ENCODE measurements at regions not wholly inside any gene's neighbourhood (a gene's known extent, or its start where the extent isn't known, plus 50 kb on each side); places are given as distances from the start of the nearest gene placed in this dataset.

DNA sequence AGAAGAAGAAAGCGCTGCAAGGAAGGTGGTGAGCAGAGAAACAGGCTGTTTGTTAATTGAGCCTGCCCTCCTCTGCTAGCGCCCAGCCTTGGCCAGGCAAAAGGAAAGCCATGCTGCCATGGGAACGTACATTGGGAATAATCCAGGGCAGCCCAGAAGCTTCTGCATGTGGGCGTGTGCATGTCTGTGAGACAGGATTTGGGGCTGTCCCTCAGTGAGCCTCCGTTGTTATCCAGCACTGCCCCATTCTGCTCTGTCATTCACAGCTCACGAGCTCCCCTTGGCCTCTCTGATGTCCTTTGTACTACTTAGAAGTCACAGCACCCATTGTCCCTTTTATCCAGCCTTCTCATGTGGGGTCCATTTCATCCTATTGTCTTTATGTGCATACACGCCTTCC lies 239.1 kb upstream of the ROPN1 start:
- POLR2A ChIA-PET = no interaction called here
- peaks cover 2% of the 10 kb centered on the region for H3K9me3 Mint-ChIP-seq

DNA sequence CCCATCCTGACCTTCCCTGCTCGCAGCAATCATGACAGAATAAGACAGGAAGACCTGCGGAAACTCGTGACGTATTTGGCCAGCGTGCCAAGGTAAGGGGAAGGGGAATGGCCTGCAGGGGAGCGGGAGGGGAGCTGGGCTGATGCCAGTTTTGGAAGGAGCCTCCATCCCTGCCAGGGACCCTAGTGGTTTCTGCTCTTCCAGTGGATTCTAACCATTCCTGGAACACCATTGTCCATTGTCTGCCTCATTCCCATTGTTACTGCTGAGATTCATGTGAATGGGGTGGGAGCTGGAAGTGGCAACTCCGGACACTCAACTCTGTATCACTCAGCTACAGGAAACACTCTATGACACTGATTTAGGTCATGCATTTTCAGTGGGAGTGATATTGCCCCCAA lies 242.9 kb upstream of the ROPN1 start:
- H3K27me3 Mint-ChIP-seq = peaks cover 4% of the 10 kb centered on the region
- no peaks in the 10 kb centered on the region for H3K9me3 Mint-ChIP-seq
- H3K36me3 Mint-ChIP-seq = no peaks in the 10 kb centered on the region
- no peak overlapping the region for H3K4me3 Mint-ChIP-seq
- POLR2A ChIA-PET = no interaction called here
- no peak for DNase-seq
- no peak overlapping the region for H3K27ac Mint-ChIP-seq
- no peaks in the 10 kb centered on the region for H3K4me1 Mint-ChIP-seq
- no peak for ATAC-seq (ENCODE audit: low read depth)

More for the DNA sequence above, 239.1 kb upstream of the ROPN1 start:
- no peak overlapping the region for H3K4me3 Mint-ChIP-seq
- H3K27me3 Mint-ChIP-seq = peaks cover 6% of the 10 kb centered on the region
- no peak overlapping the region for H3K27ac Mint-ChIP-seq
- no peaks in the 10 kb centered on the region for H3K4me1 Mint-ChIP-seq
- no peaks in the 10 kb centered on the region for H3K36me3 Mint-ChIP-seq
- DNase-seq (no peak), ATAC-seq (ENCODE audit: low read depth) (no peak)

DNA sequence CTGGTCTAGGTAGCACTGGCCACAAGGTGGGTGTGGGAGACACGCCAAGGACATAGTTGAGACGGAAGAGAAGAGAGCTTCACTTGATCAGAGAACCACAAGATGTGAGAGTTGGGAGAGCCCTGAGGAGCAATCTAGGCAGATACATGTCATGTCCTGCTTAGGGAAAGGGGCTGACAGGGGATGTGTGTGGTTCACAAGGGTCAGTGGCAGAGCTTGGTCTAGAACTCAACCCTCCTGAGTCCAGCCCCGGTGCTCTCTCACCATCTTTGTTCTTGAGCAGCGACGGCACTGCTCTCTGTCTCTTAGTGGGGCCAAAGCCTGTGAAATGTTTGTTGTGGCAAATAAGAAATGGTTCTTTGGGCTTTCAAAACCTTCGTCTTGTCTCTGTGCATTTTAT lies 243.5 kb upstream of the ROPN1 start:
- POLR2A ChIA-PET = no interaction called here
- no peak overlapping the region for H3K27ac Mint-ChIP-seq
- H3K27me3 Mint-ChIP-seq = no peaks in the 10 kb centered on the region
- H3K9me3 Mint-ChIP-seq = no peaks in the 10 kb centered on the region
- H3K36me3 Mint-ChIP-seq = no peaks in the 10 kb centered on the region
- DNase-seq = no peak
- ATAC-seq (ENCODE audit: low read depth) = no peak
- H3K4me1 Mint-ChIP-seq = no peaks in the 10 kb centered on the region
- no peak overlapping the region for H3K4me3 Mint-ChIP-seq

DNA sequence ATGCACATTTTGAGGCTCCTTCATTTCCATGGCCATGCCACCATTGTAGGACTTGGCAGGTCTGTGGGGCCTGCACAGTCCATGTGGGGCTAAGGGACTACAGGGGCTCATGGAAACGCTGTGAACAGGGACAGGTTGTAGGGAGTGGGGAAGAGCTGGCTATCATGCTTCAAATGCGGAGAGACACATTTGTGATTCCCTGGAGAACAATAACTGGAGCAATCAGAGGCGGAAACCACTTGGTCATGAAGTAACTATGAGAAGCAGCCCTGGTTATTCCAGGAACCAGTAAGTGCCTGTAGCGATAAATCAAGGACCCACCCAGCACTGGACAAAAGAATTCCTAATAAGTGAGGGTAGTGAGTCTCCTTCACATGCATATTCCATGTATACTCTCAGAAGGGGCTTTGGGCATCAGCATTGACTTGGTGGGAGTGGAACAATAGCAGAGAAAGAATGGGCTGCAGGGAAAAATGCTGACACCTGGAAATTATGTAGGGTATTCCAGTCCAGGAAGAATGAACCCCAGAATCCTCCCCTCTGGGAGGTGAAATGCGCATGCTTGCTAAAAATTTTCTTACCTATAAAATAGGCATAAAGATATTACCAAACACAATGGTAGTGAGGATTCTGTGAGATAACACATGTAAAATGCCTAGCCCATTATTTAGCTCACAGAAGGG lies 251.4 kb upstream of the ROPN1 start:
- no peaks in the 10 kb centered on the region for H3K4me1 Mint-ChIP-seq
- POLR2A ChIA-PET = no interaction called here
- no peak overlapping the region for H3K27ac Mint-ChIP-seq
- no peaks in the 10 kb centered on the region for H3K9me3 Mint-ChIP-seq
- no peak overlapping the region for H3K4me3 Mint-ChIP-seq
- DNase-seq (no peak), ATAC-seq (ENCODE audit: low read depth) (no peak)
- peaks cover 10% of the 10 kb centered on the region for H3K27me3 Mint-ChIP-seq
- H3K36me3 Mint-ChIP-seq = no peaks in the 10 kb centered on the region

DNA sequence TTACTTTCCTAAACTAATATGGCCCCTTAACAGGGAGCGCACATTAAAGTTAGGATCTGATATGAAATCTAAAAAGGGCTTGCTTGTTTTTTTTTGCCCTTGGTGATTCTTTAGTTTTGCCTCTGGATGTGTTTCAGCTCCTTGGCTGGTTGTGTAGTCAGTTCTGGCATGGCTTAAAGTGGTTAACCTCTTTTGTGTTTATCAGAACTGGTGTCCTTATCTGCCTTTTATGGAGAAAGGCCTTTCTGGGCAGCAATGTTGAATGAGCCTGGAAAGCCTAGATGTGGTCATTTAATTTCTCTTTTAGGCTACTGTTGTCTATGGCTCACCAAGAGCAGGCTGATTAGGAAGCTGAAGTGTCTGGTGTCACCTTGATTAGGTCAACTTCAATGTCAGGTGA lies 254.5 kb upstream of the ROPN1 start:
- POLR2A ChIA-PET = no interaction called here
- ATAC-seq (ENCODE audit: low read depth) = no peak
- no peak overlapping the region for H3K4me3 Mint-ChIP-seq
- DNase-seq = no peak
- H3K27ac Mint-ChIP-seq = no peak overlapping the region
- no peaks in the 10 kb centered on the region for H3K36me3 Mint-ChIP-seq
- peaks cover 13% of the 10 kb centered on the region for H3K27me3 Mint-ChIP-seq
- no peaks in the 10 kb centered on the region for H3K9me3 Mint-ChIP-seq
- H3K4me1 Mint-ChIP-seq = peaks cover 7% of the 10 kb centered on the region

DNA sequence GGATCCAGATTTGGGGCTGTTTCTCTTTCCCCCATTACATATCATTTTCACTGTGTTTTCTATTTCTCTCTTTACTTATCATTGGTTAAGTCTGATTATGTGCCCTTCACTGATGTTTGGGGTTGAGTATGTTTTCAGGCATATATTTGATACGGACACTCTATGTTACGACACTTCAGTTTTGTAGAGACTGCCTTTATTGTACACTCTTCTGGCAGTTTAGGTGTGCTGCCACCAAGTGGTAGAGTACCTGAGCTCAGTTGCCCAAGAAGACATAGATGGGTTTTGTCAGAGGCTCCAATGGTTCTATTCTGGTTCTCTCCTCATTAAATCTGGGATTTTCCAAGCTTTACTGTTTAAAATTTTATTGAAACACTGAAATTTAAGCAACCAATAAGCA lies 255.0 kb upstream of the ROPN1 start:
- H3K4me1 Mint-ChIP-seq = peaks cover 7% of the 10 kb centered on the region
- no peaks in the 10 kb centered on the region for H3K9me3 Mint-ChIP-seq
- H3K4me3 Mint-ChIP-seq = no peak overlapping the region
- H3K27ac Mint-ChIP-seq = no peak overlapping the region
- DNase-seq = no peak
- H3K36me3 Mint-ChIP-seq = no peaks in the 10 kb centered on the region
- POLR2A ChIA-PET = no interaction called here
- no peak for ATAC-seq (ENCODE audit: low read depth)
- peaks cover 11% of the 10 kb centered on the region for H3K27me3 Mint-ChIP-seq

DNA sequence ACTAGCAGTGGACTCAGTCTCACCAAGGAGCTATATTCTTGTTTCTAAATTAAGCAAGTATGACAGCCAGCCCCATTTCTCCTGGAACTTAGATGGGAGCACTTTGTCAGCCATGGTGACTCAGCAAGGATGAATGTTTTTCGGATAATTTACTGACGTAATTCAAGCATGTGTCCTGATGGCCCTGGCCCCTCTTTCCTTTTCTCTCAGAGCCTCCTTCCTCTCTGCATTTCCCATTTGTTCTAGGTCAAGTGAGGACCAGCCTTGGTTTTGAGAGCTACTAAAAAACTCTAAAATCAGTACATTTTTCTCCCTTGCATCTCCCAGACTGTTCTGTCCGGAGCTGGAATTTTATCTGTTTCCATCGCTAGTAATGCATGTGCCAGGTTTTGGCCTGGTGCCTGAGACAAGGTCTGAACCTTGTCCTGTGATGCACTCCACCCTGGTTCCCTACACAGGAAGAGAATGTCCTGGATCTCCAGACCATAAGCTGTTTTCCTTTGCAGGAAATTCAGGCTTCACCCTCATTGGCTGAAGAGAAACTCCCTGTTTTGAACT lies 256.6 kb upstream of the ROPN1 start:
- H3K4me1 Mint-ChIP-seq = peaks cover 7% of the 10 kb centered on the region
- no peaks in the 10 kb centered on the region for H3K9me3 Mint-ChIP-seq
- POLR2A ChIA-PET = no interaction called here
- ATAC-seq (ENCODE audit: low read depth) (no peak), DNase-seq (no peak)
- H3K27ac Mint-ChIP-seq = no peak overlapping the region
- H3K27me3 Mint-ChIP-seq = peaks cover 11% of the 10 kb centered on the region
- H3K4me3 Mint-ChIP-seq = no peak overlapping the region
- H3K36me3 Mint-ChIP-seq = no peaks in the 10 kb centered on the region

DNA sequence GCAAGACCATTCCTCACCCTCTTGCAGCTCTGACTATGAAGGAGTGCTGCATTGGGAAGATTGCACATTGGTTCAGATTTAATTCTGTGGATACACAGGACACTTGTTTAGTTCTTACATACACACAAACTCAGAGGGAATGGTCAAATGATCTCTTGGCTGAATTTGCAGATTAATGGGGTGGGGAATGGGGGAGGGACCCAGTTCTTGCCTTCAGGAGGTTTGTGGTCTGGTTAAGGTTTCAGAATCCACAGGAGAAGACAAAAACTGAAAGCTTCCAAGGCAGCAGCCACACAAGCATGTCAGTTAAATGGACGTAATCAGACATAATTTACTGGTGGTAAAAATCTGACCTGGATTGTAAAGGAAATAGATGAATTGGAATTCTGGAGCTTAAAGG lies 257.1 kb upstream of the ROPN1 start:
- ATAC-seq (ENCODE audit: low read depth) (no peak), DNase-seq (no peak)
- peaks cover 7% of the 10 kb centered on the region for H3K4me1 Mint-ChIP-seq
- no peaks in the 10 kb centered on the region for H3K36me3 Mint-ChIP-seq
- no peak overlapping the region for H3K27ac Mint-ChIP-seq
- H3K9me3 Mint-ChIP-seq = no peaks in the 10 kb centered on the region
- no peak overlapping the region for H3K4me3 Mint-ChIP-seq
- POLR2A ChIA-PET = no interaction called here
- peaks cover 11% of the 10 kb centered on the region for H3K27me3 Mint-ChIP-seq

DNA sequence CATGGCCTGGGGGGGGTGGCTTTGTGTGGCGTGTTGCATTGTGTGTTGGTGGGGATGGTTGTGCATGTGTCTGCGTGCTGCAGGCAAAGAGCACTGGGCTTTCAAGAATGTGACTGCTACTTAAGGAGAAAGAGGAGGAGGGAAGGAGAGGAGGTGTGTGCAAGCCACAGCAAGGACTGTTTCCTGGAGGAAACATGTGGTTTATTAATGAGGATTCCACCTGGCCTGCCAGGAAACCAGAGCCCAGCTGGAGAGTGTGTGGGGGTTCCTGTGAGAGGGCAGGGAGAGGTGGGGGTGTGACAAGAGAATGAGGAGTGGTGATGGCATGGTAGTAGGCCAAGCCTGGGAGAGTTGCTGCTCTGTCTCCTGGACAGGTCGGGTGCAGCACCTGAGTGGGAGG lies 258.1 kb upstream of the ROPN1 start:
- H3K27me3 Mint-ChIP-seq = peaks cover 11% of the 10 kb centered on the region
- H3K9me3 Mint-ChIP-seq = no peaks in the 10 kb centered on the region
- ATAC-seq (ENCODE audit: low read depth) (no peak), DNase-seq (no peak)
- H3K4me3 Mint-ChIP-seq = no peak overlapping the region
- POLR2A ChIA-PET = no interaction called here
- peaks cover 7% of the 10 kb centered on the region for H3K4me1 Mint-ChIP-seq
- H3K36me3 Mint-ChIP-seq = no peaks in the 10 kb centered on the region
- no peak overlapping the region for H3K27ac Mint-ChIP-seq

DNA sequence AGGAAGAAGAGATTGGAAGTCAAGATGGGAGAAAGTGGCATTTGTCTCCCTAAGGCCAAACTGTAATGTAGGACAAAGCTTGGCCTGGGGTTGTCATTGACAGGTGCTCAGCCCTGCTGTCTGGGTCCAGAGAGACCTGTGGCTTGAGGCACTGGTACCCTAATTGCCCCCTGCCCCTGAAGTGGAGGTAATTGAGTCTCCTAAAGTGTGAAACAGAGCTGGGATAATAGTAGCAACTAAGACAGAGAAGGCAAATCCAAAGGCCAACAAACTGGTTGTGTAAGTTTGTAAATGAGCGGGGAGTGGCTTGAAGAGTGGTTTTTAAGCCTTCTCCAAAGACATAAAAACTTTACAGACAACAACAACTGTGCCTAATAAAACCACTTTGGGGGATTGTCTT lies 264.2 kb upstream of the ROPN1 start:
- POLR2A ChIA-PET = no interaction called here
- Mint-ChIP-seq H3K9me3 (no peaks in the 10 kb centered on the region), H3K36me3 (no peaks in the 10 kb centered on the region), H3K27me3 (peaks cover 5% of the 10 kb centered on the region), H3K27ac (no peak overlapping the region), H3K4me1 (no peaks in the 10 kb centered on the region), H3K4me3 (no peak overlapping the region)
- no peak for DNase-seq
- ATAC-seq (ENCODE audit: low read depth) = no peak

DNA sequence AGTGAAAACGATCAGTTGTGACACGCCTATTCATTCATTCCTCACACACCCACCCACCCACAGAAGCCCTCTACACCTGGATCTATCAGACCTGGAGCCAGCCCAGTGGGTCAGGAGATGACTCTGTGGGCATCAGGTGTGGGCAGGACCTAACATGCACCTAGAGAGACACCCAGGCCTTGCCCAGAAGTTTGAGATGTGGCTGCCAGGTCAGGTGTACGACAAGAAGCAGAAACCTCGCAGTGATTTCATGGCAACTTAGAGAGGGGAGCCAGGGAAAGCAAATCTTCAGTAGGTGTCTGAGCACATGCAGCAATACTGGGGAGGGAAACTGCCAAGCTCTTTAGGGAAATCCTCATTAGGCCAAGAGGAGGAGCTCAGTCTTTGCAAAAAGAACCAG lies 264.7 kb upstream of the ROPN1 start:
- Mint-ChIP-seq H3K27me3 (peaks cover 5% of the 10 kb centered on the region), H3K9me3 (no peaks in the 10 kb centered on the region), H3K4me1 (no peaks in the 10 kb centered on the region), H3K4me3 (no peak overlapping the region), H3K36me3 (no peaks in the 10 kb centered on the region), H3K27ac (no peak overlapping the region)
- DNase-seq (no peak), ATAC-seq (ENCODE audit: low read depth) (no peak)
- POLR2A ChIA-PET = no interaction called here

DNA sequence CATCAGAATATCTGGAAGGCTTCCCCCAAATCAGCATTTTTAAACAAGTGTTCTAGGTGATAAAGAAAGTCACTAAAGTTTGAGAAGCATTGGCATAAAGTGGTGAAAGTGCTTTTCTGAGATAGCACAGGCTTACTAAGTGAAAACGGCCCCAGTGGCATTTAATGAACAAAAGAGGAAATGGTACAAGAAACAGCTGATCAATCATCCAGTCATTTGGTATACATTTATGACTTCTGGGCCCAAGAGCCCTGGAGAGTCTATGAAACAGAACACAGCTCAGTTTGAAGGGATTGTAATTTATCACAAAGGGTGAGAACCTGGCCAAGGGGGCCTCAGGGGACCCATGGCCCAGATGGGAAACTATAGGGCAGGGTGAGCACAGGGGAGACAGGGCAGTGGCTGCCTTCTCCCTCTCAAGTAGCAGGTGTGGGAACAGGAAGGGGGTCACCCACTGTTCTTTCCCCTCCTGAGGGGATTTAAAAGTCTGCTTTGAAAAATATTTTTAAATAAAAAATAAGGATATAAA lies 265.5 kb upstream of the ROPN1 start:
- Mint-ChIP-seq H3K27me3 (peaks cover 5% of the 10 kb centered on the region), H3K27ac (no peak overlapping the region), H3K4me1 (no peaks in the 10 kb centered on the region), H3K4me3 (no peak overlapping the region), H3K36me3 (no peaks in the 10 kb centered on the region), H3K9me3 (no peaks in the 10 kb centered on the region)
- DNase-seq (no peak), ATAC-seq (ENCODE audit: low read depth) (no peak)
- POLR2A ChIA-PET = no interaction called here

DNA sequence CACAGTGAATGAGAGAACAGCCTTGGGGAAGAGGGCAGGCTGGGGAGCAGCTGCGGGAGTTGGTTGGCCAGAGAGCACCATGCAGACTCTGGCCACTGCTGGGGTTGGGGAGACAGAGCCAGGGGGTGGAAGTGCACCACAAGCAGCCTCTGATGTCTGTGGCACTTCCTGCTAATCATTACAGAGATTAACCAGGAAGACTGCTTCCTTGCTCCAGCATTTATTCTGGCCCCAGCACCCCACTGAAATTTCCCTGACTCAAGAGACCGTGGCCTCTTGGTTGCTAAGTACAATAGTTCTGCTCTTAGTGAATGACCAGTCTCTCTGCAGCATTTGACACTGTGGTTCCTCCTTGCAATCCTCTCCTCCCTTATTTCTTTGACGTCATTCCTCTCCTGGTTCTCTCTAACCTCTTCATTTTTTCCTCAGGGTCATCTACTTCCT lies 266.2 kb upstream of the ROPN1 start:
- POLR2A ChIA-PET = no interaction called here
- H3K36me3 Mint-ChIP-seq = no peaks in the 10 kb centered on the region
- no peaks in the 10 kb centered on the region for H3K9me3 Mint-ChIP-seq
- ATAC-seq (ENCODE audit: low read depth) = no peak
- no peak overlapping the region for H3K4me3 Mint-ChIP-seq
- H3K4me1 Mint-ChIP-seq = no peaks in the 10 kb centered on the region
- no peak for DNase-seq
- H3K27me3 Mint-ChIP-seq = peaks cover 5% of the 10 kb centered on the region
- no peak overlapping the region for H3K27ac Mint-ChIP-seq

DNA sequence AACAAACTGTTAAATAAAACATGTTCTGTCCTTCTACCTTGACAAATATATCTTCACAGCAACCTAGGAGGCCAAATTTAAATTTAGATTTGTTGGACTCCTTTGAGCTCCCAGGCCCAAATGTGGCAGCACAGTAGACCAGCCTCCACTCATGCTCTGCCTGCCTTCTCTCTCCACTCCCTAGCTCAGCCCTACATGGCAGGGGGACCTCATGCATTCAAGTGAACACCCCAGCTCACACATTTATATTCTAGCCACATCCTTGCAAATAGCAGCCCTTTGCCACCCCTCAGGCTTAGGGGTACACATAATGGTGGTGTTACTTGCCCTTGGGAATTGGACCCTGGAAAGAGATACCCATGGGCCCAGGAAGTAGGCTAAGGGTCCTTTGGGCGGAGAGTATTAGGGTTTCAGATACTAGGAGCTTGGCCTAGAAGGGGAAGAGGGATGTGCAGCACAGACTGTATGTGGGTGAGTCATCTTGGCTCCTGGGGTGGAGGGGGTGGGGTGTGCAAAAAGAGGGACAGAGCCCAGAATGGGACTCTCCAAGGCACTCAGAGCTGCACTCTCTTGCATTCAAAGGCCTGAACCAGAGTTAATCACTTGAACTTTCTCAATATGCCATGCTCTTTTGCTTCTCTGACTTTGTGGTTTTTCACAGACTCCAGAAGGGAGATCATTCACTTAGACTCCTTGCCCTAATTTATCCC lies 268.4 kb upstream of the ROPN1 start:
- Mint-ChIP-seq H3K27ac (no peak overlapping the region), H3K4me3 (no peak overlapping the region), H3K27me3 (peaks cover 8% of the 10 kb centered on the region), H3K36me3 (no peaks in the 10 kb centered on the region), H3K4me1 (no peaks in the 10 kb centered on the region), H3K9me3 (no peaks in the 10 kb centered on the region)
- ATAC-seq (ENCODE audit: low read depth) (no peak), DNase-seq (no peak)
- POLR2A ChIA-PET = no interaction called here
